ENCODE measurements at regions not wholly inside any gene's neighbourhood (a gene's known extent, or its start where the extent isn't known, plus 50 kb on each side); places are given as distances from the start of the nearest gene placed in this dataset.

GRCh38 chr5:7179364-7179763 lies 216.6 kb upstream of the ADCY2 start:
- dilution Hi-C loops (cut with HindIII; ENCODE audit: low sequenced_read_pairs, unreplicated experiment) (no loop called here), intact Hi-C loops (cut with micrococcal nuclease) (no loop called here), in situ Hi-C loops (cut with MboI; ENCODE audit: low sequenced_read_pairs) (no loop called here)
- H2BK5ac ChIP-seq (ENCODE audit: low read depth, low read length, poor library complexity, severe bottlenecking): no peak overlapping the region
- no peak overlapping the region for H3K23ac ChIP-seq (ENCODE audit: low read depth, low read length)
- H3K79me1 ChIP-seq (ENCODE audit: low read depth in 1 of 2, low read length in 2 of 2): no peaks in the 10 kb centered on the region
- H3K27me3 ChIP-seq (ENCODE audit: control insufficient read depth, insufficient read depth, low read length): no peaks in the 10 kb centered on the region
- H2AK5ac ChIP-seq (ENCODE audit: low read depth, low read length): no peak overlapping the region
- H2BK120ac ChIP-seq (ENCODE audit: low read depth, low read length): no peak overlapping the region
- no peak overlapping the region for H4K91ac ChIP-seq (ENCODE audit: insufficient read depth, low read depth, low read length)
- no peaks in the 10 kb centered on the region for H3K36me3 ChIP-seq (ENCODE audit: control insufficient read depth, insufficient read depth, low read length)
- H3K4me1 ChIP-seq (ENCODE audit: control insufficient read depth, insufficient read depth, low read length): no peaks in the 10 kb centered on the region
- no TSS peak for BruUV-seq (replicated peaks)
- no peak for ATAC-seq (ENCODE audit: low read depth)
- no peak overlapping the region for H3K56ac ChIP-seq (ENCODE audit: extremely low read depth, insufficient read depth, low read length)
- no peaks in the 10 kb centered on the region for H4K20me1 ChIP-seq (ENCODE audit: insufficient read depth, low read length)
- H3K4ac ChIP-seq (ENCODE audit: low read depth, low read length): no peak overlapping the region
- CTCF ChIA-PET: no interaction called here
- no peak for TF ChIP-seq CTCF (conservative IDR thresholded peaks at IDR 0.05; ENCODE audit: low read depth, low read length)
- no peak for TF ChIP-seq CHD1 (IDR thresholded peaks at IDR 0.05; ENCODE audit: low read depth, low read length)
- H3K14ac ChIP-seq (replicated peaks; ENCODE audit: low read depth, low read length): no peak overlapping the region
- no peak for DNase-seq
- POLR2A ChIA-PET (ENCODE audit: unreplicated experiment): no interaction called here
- H3K4me3 ChIP-seq (ENCODE audit: insufficient read depth, low read depth, low read length): no peak overlapping the region
- no peak overlapping the region for H4K8ac ChIP-seq (ENCODE audit: low read depth in 2 of 2, low read length in 2 of 2)
- no peak overlapping the region for H3K27ac ChIP-seq (ENCODE audit: insufficient read depth, low read length)
- no peak overlapping the region for H4K5ac ChIP-seq (ENCODE audit: low read depth, low read length)
- H3K9me1 ChIP-seq (ENCODE audit: insufficient read depth, low read length): no peaks in the 10 kb centered on the region
- peaks cover 12% of the 10 kb centered on the region for H3K9me3 ChIP-seq (ENCODE audit: control insufficient read depth, insufficient read depth, low read length)
- H2AFZ ChIP-seq (replicated peaks; ENCODE audit: low read length, poor library complexity): no peak overlapping the region
- H2AK9ac ChIP-seq (replicated peaks; ENCODE audit: low read depth, low read length, poor library complexity): no peak overlapping the region
- H3K18ac ChIP-seq (ENCODE audit: low read depth, low read length): no peak overlapping the region
- 60% methylated on average over 2 of the region's 3 CpGs; no CpG with 5 or more reads in 1 of the 2 experiments for WGBS, 2 experiments (ENCODE audit: extremely low coverage in 2 of 2, insufficient read length in 1 of 2)
- H2BK15ac ChIP-seq (ENCODE audit: low read depth, low read length): no peak overlapping the region
- H2BK20ac ChIP-seq (ENCODE audit: low read depth, low read length): no peak overlapping the region
- no peak overlapping the region for H3K4me2 ChIP-seq (ENCODE audit: low read depth, low read length)
- no peak overlapping the region for H3K9ac ChIP-seq (ENCODE audit: low read depth, low read length)

All from IMR-90 (cell line).